GM19043 (cell line): ENCODE measurements at regions not wholly inside any gene's neighbourhood (a gene's known extent, or its start where the extent isn't known, plus 50 kb on each side); places are given as distances from the start of the nearest gene placed in this dataset.
"Not testable (repeated sequence)": the region's sequence is repeated elsewhere in the genome, so short reads cannot be mapped to it uniquely, and the experiment has no call there.

ENCODE experiments used
- ATAC-seq: cut with Tn5 transposase; IDR thresholded peaks from one replicate; pipeline ENCODE4 v1.9.1; 2021; ENCODE audit warnings: low read depth; ENCODE audit not compliant: unreplicated experiment

- ATAC-seq, result no peak
Observed at GRCh38 chr4:3877236-3877635, 111.1 kb downstream of the ADRA2C start.

DNA sequence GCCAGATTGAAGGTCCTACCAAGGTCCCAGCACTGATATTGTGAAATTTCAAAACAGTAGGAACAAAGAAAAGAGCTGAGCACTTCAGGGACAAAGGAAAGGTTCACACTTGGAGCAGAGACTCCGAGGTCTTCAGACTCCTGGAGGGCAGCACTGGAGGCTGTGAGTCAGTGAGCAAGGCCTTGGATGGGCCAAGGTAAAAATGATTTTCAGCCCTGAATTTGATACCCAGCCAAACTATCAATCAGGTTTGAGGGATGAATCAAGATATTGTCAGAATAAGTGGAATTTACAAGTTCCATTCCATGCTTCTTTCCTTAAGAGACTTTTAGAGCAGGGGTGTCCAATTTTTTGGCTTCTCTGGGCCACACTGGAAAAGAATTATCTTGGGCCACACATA is 111.7 kb downstream of the ADRA2C start:
- ATAC-seq, result no peak

DNA sequence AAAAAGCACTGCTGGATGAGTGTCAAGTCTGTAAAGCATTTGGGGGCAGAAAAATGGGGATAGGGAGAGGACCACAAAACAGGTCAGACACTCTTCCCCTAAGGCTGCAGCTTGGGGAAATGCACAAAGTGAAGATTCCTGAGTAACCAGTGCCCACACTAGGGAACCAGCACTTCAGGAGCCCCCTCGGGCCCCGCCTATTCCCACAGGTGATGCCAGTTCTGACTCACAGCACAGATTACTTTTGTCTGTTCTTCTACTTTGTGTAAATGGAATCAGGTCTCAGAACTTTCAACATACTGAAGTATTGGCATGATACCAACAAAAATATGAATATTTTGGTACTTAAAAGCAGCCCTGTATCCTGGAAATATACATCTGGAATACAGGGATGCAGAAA is 112.5 kb downstream of the ADRA2C start:
- ATAC-seq, result no peak

- no peak for ATAC-seq
Observed at GRCh38 chr4:3879681-3880614, 113.8 kb downstream of the ADRA2C start.

DNA sequence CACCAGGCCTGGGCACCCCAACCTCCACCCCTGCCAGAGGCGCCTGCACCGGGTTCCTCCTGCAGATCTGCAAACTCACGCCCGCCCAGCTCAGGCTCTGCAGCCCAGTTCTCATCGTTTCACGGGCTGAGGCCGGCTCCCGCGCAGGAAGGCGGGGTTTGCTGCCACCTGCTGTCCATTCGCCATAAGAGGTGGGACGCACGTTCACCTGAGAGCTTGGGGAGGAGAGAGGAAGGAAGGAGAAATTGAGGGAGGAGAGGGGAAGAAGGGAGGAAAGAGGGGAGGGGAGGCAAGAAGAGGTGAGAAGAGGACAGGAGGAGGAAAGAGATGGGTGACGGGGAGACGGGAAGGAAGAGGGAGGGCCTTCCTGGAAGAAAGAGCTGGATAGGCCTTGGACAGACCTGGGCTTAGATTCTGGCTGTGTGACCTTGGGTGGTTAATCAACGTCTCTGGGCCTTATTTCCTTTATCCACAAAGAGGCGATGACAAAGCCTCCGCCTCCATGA is 114.5 kb downstream of the ADRA2C start:
- no peak for ATAC-seq

- not testable (repeated sequence) for ATAC-seq
Observed at GRCh38 chr4:3882316-3882885, 116.2 kb downstream of the ADRA2C start.

DNA sequence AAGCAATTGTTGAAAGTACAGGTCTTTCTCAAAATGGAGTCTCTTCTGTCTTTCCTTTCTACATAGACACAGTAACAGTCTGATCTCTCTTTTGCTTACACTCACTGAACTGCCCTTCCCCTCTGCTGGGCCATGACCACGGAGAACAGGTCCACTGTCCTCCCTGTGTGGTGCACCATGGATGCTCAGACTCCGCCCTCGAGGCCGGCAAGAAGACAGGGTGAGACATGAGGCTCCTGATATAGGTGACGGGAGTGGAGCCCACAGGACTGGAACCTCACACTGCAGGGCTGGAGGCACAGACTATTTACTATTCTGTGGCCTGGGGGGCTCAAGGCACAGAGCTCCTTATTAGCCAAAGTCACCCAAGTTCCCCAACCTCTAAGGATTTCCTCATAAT is 118.1 kb downstream of the ADRA2C start:
- not testable (repeated sequence) for ATAC-seq

- ATAC-seq, result not testable (repeated sequence)
Observed at GRCh38 chr4:3893590-3893989, 127.4 kb downstream of the ADRA2C start.

- ATAC-seq, result not testable (repeated sequence)
Observed at GRCh38 chr4:3894086-3894959, 128.1 kb downstream of the ADRA2C start.

- ATAC-seq, result no peak
Observed at GRCh38 chr4:3896441-3896840, 130.3 kb downstream of the ADRA2C start.

GRCh38 chr4:3896871-3897578 is 130.8 kb downstream of the ADRA2C start:
- not testable (repeated sequence) for ATAC-seq

- no peak for ATAC-seq
Observed at GRCh38 chr4:3898098-3898497, 131.9 kb downstream of the ADRA2C start.

DNA sequence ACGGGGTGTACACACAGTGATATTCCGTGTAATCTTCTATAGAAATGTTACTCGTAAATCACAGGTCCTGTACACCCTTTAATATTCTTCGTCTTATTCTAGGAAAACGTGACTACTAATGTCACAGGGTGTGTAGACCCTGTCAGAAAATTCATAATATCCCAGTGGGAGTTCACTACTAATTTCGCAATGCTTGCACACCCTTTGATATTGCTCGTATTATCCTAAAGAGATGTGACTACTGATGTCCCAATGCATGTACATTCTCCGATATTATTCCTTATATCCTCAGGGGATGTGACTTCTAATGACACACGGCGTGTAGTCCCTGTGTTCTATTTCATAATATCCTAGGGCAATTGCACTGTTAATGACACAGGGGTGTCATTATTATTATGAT is 132.7 kb downstream of the ADRA2C start:
- ATAC-seq, result not testable (repeated sequence)

- not testable (repeated sequence) for ATAC-seq
Observed at GRCh38 chr4:3904264-3904955, 138.2 kb downstream of the ADRA2C start.

DNA sequence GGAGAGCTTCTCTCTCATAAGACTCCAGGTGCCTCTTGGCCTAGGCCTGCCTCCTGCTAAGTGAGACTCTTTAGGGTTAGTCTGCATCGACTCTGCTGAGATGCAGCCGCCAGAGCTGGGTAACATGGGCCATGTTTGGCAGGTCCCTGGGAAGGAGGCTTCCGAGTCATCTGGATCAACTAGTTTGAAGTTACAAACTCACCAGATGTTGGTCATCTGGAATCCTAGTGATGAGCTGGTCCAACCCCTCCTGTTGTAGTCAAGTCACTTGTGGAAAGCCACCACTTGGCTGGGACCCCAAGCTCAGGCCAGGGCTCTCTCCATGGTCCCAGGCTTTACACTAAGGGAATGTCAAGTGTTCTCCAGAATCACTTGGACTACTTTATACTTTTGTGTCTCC is 143.4 kb downstream of the ADRA2C start:
- ATAC-seq, result not testable (repeated sequence)

DNA sequence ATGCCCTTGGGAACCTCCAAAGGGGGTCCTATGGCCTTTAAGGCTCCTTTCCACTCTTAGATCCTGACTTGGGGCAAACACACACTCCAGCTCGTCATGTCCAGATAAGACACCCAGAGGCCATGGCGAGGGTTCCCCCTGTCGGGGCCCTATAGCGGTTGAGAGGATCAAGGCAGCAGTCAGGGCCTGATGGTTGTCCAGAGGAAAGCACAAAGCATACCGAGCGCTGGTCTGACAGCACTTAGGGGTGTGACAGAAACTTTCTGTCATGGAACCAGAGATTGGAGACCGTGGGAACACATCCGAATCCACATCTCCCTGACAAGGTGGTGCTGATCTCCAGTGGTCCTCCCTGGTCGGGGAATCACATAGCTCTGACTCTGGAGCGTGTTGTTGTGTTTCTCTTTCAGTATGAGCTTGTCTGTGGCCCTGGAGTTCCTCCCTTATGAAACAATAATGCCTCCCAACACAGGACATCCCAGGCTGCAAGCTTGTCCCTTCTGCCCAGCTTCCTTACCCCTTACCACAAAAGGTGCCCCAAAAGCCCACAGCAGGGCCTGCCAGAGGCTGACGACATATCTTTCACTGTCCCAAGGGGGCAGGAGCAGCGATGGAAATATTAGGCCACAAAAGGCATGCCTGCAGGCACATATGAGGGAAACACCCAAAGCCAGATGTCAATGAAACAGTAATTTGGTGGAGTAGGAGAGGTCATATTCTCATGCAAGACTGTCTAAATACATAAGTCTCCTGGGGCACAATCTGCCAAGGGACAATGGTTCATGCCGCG is 144.2 kb downstream of the ADRA2C start:
- not testable (repeated sequence) for ATAC-seq

DNA sequence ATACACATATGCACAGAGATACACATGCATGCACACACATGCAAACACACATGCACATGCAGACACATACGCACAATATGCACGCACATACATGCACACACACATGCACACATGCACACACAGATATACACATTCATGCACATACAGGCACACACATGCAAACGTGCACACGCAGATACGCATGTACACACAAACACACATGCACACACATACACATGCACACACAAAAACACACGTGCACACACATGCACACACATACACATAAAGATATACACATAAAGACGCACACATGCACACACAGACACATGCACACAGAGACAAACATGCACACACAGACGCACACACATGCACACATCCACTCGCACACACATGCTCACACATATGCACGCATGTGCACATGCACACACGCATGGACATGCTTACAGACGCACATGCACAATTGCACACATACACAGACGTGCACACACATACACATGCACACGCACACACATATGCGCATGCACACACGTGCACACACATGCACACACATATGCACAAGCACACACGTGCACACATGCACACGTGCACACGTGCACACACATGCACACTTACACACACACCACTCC is 145.2 kb downstream of the ADRA2C start:
- ATAC-seq, result no peak

- not testable (repeated sequence) for ATAC-seq
Observed at GRCh38 chr4:3914511-3914910, 148.3 kb downstream of the ADRA2C start.
